Stomach (tissue), 4 donors: ENCODE measurements at regions not wholly inside any gene's neighbourhood (a gene's known extent, or its start where the extent isn't known, plus 50 kb on each side); places are given as distances from the start of the nearest gene placed in this dataset.
"Not testable (repeated sequence)": the region's sequence is repeated elsewhere in the genome, so short reads cannot be mapped to it uniquely, and the experiment has no call there.

Experiments
- CTCF ChIP-seq, 7 experiments: fragments of 450-650 bp in 4 of 7; fragments of 200-600 bp in 3 of 7; sonication (generic) in 3 of 7; IDR thresholded peaks; one replicate each; pipeline ENCODE4 v1.5.1; 2016 to 2019; ENCODE audit warnings: antibody characterized with exemption in 7 of 7, control low read depth in 2 of 7, mild to moderate bottlenecking in 1 of 7
- EP300 ChIP-seq: sonication (generic); formaldehyde crosslinking; IDR thresholded peaks from one replicate; pipeline ENCODE4 v1.6.1; 2017; ENCODE audit warnings: antibody characterized with exemption
- POLR2A ChIP-seq, 4 donors: fragments of 450-650 bp; IDR thresholded peaks; one replicate each; pipeline ENCODE4 v1.6.1; 2016; ENCODE audit warnings: antibody characterized with exemption in 4 of 4, control low read depth in 2 of 4, mild to moderate bottlenecking in 1 of 4, moderate library complexity in 1 of 4
- POLR2AphosphoS5 ChIP-seq, 3 donors: sonication (generic); formaldehyde crosslinking; IDR thresholded peaks; one replicate each; pipeline ENCODE4 v1.6.1; 2016; ENCODE audit warnings: antibody characterized with exemption in 3 of 3

DNA sequence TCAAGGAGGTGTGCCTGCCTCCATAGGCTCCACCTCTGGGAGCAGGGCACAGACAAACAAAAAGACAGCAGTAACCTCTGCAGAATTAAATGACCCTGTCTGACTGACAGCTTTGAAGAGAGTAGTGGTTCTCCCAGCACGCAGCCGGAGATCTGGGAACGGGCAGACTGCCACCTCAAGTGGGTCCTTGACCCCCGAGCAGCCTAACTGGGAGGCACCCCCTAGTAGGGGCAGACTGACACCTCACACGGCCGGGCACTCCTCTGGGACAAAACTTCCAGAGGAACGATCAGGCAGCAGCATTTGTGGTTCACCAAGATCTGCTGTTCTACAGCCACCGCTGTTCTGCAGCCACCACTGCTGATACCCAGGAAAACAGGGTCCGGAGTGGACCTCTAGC lies 378.2 kb downstream of the PTH2R start:
- not testable (repeated sequence) for TF ChIP-seq CTCF (IDR thresholded peaks at IDR 0.05); POLR2A (IDR thresholded peaks at IDR 0.05); EP300; POLR2AphosphoS5 (IDR thresholded peaks at IDR 0.05)
